Activated CD8-positive, alpha-beta memory T cell treated with anti-CD3 and anti-CD28 coated beads for 4 hours (primary cell): ENCODE measurements at regions not wholly inside any gene's neighbourhood (a gene's known extent, or its start where the extent isn't known, plus 50 kb on each side); places are given as distances from the start of the nearest gene placed in this dataset.

ENCODE experiments used
- DNase-seq, 2 donors: peaks; one replicate each; pipeline ENCODE4 v3.0.0-alpha.2; 2020; ENCODE audit warnings: low read depth in 2 of 2

GRCh38 chr4:13844740-13845139 lies 217.2 kb upstream of the BOD1L1 start:
- DNase-seq, result no peak

GRCh38 chr4:13849778-13850177 lies 222.3 kb upstream of the BOD1L1 start:
- DNase-seq, result no peak

GRCh38 chr4:13851085-13851940 lies 223.8 kb upstream of the BOD1L1 start:
- DNase-seq, result no peak

- no peak for DNase-seq
Measured at GRCh38 chr4:13852411-13852810, 224.9 kb upstream of the BOD1L1 start.

- no peak for DNase-seq
Measured at GRCh38 chr4:13856387-13856786, 228.9 kb upstream of the BOD1L1 start.

GRCh38 chr4:13857397-13857796 lies 229.9 kb upstream of the BOD1L1 start:
- DNase-seq, result no peak

GRCh38 chr4:13857800-13858199 lies 230.3 kb upstream of the BOD1L1 start:
- no peak for DNase-seq

- DNase-seq, result no peak
Measured at GRCh38 chr4:13859423-13859822, 231.9 kb upstream of the BOD1L1 start.

- DNase-seq, result no peak
Measured at GRCh38 chr4:13860126-13860525, 232.6 kb upstream of the BOD1L1 start.

- DNase-seq, result no peak
Measured at GRCh38 chr4:13865871-13866669, 238.5 kb upstream of the BOD1L1 start.

GRCh38 chr4:13866881-13867280 lies 239.4 kb upstream of the BOD1L1 start:
- no peak for DNase-seq

GRCh38 chr4:13872155-13872554 lies 244.6 kb upstream of the BOD1L1 start:
- DNase-seq, result no peak

- no peak for DNase-seq
Measured at GRCh38 chr4:13872955-13873354, 245.4 kb upstream of the BOD1L1 start.

- no peak for DNase-seq
Measured at GRCh38 chr4:13875181-13875580, 247.7 kb upstream of the BOD1L1 start.

- DNase-seq, result no peak
Measured at GRCh38 chr4:13876131-13876530, 248.6 kb upstream of the BOD1L1 start.

GRCh38 chr4:13876940-13877339 lies 249.4 kb upstream of the BOD1L1 start:
- no peak for DNase-seq

GRCh38 chr4:13877626-13878025 lies 250.1 kb upstream of the BOD1L1 start:
- DNase-seq, result no peak

GRCh38 chr4:13881892-13882291 lies 254.4 kb upstream of the BOD1L1 start:
- DNase-seq, result no peak

GRCh38 chr4:13887010-13887409 lies 259.5 kb upstream of the BOD1L1 start:
- no peak for DNase-seq

- no peak for DNase-seq
Measured at GRCh38 chr4:13888112-13888511, 260.6 kb upstream of the BOD1L1 start.

GRCh38 chr4:13891544-13891939 lies 264.0 kb upstream of the BOD1L1 start:
- no peak for DNase-seq

- DNase-seq, result no peak
Measured at GRCh38 chr4:13892739-13893105, 265.2 kb upstream of the BOD1L1 start.

GRCh38 chr4:13893211-13893610 lies 265.7 kb upstream of the BOD1L1 start:
- no peak for DNase-seq
